NCI-H510A treated with DMSO at 0.1 percent for 48 hours (cell line): ENCODE measurements at regions not wholly inside any gene's neighbourhood (a gene's known extent, or its start where the extent isn't known, plus 50 kb on each side); places are given as distances from the start of the nearest gene placed in this dataset.

Experiments used
- DNase-seq: peaks from one replicate; lab custom pipeline; 2025; lab: John Stamatoyannopoulos, UW

DNA sequence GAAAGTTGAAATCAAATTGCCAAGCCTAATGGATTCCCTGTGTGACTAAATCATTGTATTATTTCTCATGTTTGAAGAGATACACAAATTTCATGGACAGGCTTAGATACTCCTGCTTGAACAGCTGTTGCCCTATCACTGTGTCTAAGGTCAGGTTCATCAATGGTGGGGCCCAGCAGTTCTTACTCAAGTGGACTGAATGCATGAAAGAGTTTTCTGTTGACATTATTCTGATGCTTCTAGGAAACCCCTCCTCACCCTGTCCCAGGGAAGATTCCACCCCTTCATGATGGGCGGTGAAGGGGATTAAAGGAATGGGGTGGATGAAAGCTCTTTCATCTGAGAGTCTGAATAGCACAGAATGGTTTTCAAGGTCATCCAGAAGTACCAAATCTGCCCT, 148.8 kb downstream of the INO80D start:
- DNase-seq, result no peak

DNA sequence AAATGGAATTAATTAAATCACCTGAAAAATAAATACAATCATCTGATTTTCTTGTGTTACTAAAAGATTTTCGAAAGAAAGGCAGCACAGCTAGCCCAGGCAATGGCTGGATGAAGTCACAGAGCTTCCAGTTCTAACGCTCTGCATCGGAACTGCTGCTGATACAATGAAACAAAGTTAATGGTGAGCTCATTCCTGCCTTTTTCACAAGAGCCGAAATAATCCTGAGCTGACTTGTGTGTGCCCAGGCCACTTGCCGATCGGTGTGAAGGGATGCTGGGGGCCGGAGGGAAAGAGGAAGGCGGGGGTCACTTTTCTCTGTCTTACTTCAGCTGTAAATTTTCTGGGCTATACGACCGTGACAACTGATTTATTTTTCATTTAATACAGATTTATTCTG, 149.5 kb downstream of the INO80D start:
- no peak for DNase-seq

- no peak for DNase-seq
Measured at GRCh38 chr2:205934443-205934842, 151.5 kb downstream of the INO80D start.

DNA sequence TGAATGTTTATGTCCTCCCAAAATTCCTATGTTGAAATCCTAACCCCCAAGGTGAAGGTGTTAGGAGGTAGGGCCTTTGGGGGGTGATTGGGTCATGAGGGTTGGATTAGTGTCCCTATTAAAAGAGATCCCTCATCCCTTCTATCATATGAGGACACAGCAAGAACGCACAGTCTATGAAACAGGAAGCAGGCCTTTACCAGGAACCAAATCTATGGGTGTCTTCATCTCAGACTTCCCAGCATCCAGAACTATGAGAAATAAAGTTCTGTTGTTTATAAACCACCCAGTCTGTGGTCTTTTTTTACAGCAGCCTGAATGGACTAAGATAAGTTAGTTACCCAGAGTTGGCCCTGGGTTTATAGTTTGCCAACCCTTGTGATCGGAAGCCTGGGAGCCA, 153.1 kb downstream of the INO80D start:
- DNase-seq, result no peak

- no peak for DNase-seq
Measured at GRCh38 chr2:205931388-205931787, 154.6 kb downstream of the INO80D start.

- no peak for DNase-seq
Measured at GRCh38 chr2:205930209-205930608, 155.8 kb downstream of the INO80D start.

- DNase-seq, result no peak
Measured at GRCh38 chr2:205929246-205929942, 156.6 kb downstream of the INO80D start.

DNA sequence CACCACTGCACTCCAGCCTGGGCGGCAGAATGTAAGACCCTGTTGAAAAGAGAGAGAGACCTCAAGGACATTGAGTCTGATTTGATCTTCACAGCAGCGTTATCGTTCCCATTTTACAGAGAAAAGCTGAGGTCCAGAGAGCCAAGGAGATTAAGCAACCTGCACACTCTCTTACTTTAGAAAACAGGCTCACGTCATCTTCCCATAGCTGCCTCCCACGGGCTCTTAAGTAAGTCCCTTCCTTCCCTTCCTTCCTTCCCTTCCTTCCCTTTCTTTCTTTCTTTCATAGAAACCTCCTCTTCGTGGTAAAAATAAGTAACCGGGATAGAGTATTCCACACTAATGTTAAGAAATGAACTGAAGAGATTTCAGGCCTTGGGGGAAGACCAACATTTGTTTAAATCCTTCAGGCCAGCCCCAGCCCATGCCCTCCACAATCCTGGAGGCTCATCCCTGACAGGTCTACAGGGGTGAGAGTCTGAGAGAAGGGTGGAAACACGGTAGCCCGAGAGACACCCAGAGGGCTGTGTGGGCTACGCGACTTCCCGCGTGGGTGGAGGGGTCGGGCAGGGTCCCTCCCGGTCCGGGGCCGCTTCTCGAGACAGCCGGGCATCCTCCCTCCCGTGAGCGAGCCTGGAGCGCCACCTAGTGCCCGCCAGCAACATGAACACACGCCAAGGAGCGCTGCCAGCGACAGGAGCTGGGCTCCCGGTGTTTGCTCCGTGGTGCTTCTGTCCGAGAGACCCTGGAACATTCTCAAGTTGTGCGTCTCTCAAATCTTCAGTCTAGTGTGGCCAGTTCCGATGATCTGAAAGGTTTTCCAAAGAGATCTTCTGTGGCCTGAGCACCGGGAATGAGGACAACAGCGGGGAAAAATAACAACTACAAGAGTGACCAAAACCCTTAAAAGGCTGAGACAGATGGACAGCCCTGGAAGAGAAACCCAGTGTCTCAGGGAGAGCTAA, 160.3 kb downstream of the INO80D start:
- DNase-seq, result peak; percentile 59

DNA sequence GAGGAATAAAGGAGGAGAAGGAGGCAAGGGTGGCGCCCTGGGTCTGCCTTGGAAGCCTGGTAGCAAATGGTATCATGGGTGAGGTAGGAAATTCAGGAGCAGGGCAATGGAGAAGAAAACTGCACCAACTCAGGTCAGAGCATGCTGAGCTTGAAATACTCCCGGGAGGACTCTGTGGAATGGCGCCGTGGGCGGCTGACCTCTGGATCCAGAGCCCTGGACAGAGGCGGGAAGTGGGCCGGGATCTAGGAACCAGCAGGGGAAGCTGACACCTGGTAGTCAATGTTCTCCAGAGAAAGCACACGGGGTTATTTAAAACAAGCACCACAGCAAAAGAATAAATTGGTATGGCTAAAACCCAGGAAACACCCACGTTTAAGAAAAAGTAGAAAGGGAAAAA, 161.3 kb downstream of the INO80D start:
- DNase-seq, result no peak

GRCh38 chr2:205915130-205915524, 170.8 kb downstream of the INO80D start:
- DNase-seq, result no peak

DNA sequence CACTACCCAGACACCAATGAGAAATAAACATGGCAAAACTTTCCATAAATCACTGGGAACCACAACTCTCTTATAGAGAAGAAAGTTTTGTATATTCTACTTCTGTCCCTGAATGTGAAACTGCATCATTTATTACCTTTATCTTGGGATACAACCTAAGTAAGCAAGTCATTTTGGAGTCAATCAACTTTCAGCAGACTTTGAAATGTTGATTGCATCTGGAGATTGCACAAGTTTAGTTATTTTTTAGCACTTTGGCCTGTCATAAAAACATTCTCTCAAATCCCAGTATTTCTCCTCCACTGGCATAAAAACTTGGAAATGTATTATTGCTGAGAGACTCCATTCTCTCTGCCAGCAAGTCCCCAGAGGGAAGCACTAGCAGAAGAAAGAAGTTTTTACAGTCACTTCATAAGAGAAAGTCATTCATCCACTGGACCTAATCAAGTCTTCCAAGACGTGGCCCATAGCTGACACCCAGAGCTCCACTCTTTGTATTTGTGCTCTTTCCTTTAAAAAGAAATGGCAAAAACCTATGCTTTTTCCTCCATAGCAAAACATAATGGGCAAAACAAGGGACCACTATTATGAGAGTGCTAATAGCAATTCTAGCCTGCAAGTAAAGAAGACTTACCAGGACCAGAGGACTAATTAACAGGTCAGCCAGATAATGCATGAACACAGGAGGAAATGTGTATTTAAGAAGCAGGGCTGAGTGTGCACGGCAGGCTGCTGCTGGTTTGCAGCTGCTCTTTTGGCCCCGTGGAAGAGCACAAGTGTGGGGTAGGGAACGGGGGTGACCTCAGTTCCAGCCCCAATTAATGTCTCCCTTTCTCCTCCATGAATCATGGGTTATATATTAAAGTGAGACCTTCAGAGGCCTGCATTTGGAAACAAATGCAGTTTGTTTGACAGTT, 171.5 kb downstream of the INO80D start:
- DNase-seq, result peak; percentile 19

DNA sequence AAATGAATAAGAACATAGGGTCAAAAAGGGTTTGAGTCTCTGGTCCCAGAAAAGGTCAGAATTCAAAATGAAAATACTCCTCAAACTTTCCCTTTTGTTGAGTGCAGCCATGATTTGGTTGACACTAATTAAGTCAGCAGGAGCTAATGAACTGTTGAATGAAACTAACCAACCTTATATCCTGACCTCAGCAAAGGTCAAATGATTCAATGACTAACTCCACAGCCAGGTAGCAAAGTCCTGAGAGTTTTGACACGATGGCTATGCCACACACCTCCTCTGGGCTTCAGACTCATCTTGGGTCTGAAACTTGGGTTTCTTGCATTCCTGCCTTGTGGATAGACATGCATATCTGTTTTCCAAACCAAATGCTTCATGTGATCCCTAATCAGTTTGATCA, 172.3 kb downstream of the INO80D start:
- DNase-seq, result no peak

DNA sequence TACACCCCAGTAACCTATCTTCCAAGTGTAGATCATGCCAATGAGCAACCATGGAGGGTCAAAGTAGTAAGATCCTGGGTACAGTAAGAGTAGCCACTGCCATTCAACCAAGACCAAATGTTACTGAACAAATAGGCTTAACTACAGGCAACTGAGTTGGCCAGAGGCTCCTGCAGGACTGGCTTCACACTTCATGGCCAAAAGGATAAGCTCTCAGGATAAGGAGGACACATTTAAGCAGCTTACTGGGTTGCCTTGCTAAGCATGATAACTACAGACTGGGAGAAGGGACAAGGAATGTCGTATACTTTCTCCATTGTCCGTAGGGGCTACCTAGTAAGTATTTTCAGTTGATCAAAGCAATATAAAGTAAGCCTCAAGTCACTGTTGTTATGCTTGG, 174.7 kb downstream of the INO80D start:
- DNase-seq, result no peak

DNA sequence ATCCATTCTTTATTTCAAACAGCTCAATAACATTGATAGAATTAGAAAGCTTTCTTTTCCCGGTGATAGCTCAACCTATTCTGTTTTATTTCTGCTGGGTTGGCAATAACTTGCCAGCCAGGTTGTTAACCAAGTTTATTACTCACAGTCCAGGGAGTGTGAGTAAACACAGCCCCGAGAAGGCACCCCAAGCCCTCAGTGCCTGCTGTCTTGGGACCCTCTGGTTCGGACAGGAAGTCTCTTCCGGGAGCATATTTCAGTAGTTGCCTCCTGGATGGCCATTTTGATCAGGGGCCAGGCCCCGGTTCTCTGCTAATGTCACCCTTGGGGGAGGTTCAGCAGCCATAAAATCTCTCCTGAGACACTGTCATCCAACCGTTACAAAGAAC, 176.8 kb downstream of the INO80D start:
- DNase-seq, result no peak

DNA sequence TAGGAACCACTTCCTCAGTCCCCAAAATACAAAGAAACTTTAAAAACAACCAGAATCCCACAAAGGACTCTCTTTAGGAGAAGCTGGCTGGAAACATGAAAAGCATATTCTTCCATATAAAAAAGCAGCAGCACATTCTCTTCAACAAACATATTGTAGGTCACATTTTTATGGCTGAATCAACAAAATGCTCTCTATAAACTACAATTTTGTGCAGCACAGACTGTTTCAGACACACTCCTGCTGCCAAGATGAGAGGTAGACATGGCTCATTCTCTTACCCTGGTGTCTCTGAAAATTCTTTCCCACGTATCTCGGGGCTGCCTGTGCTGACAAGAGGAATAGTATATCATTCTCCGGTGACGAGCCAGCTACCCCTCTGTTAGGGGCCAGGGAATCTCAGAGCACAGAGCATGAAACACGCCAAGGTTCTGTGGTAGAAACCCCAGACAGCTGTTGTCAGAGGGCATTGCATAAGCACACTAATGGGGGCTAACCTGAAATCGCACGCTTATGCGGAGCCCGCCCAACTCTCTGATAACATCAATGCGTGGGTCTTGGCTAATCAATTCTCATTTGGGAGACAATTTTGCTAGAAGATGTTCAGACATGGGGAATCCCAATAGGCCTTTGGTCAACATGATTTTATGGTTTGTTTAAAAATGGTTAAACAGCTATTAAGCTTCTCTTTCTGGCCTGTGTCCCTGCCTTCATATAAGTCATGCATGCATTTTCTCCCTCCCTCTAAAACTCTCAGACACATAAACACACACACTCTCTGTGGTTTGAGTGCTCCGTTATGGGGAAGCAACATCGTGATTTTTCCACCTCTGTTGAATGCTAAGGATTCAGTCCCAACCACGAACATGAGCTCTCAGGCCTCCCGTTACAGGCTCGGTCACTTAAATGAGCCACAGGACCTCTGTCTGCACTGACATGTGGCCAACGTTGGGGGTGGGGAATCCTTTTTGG, 177.5 kb downstream of the INO80D start:
- DNase-seq, result no peak

DNA sequence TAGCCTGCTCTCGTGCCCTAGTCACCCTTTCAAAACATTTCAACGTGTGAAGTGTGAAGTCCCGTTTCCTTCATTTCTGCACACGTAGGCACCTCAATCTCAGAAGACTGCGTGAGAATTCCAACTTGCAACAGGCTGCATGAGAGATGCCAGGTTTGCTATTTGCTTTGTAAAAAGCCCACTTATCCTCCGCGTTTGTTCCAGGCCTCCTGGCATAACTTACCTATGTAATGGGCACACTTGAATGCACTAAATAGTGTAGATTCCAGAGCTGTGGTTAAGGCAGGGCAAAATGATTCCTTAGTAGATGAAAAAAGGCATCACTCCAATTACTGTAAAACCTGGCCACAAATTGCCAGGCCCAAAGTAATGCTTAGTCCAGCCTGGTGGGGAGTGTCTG, 179.6 kb downstream of the INO80D start:
- no peak for DNase-seq

- DNase-seq, result no peak
Measured at GRCh38 chr2:205905576-205905975, 180.4 kb downstream of the INO80D start.

DNA sequence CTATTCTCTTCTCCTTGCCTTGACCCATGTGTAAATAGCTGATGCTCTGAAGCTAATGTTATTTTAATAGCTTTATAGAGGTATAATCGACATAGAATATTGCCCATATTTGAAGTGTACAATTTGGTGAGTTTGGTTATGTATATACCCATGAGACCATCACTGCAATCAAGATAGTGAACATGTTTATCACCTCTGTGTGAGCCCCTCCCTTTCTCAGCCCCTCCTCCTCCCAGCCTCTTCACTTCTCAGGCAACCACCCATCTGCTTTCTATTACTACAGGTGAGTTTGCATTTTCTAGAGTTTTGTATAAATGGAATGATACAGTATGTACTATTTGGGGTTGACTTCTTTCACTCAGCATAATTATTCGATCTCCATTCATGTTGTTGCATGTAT, 181.1 kb downstream of the INO80D start:
- no peak for DNase-seq

- DNase-seq, result peak; percentile 12
Measured at GRCh38 chr2:205903549-205904129, 182.3 kb downstream of the INO80D start.

DNA sequence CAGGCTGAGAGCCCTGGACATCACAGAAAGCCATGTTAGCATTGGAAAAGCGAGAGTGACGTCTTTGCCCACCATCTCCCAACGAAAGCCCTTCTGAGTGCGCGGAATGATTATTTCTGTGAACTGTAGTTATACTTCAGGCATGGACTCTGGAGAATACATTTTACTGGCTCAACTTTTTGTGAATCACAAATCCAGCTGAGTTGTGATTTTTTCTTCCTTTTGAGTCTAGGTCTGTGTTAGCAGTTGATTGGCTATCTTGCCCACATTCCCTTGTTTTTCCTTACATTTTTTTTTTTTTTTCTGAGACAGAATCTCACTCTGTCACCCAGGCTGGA, 183.1 kb downstream of the INO80D start:
- DNase-seq, result no peak
